Endothelial cell (in vitro differentiated cells): ENCODE measurements at regions not wholly inside any gene's neighbourhood (a gene's known extent, or its start where the extent isn't known, plus 50 kb on each side); places are given as distances from the start of the nearest gene placed in this dataset.

Source experiments
- DNase-seq: peaks from one replicate; pipeline ENCODE4 v3.0.0; 2021; ENCODE audit warnings: low spot score
- H3K27ac Mint-ChIP-seq: one replicate; pipeline ENCODE4 v1.8.0; 2021; ENCODE audit warnings: mixed read lengths, inconsistent platforms; ENCODE audit not compliant: unreplicated experiment
- H3K27me3 Mint-ChIP-seq: one replicate; pipeline ENCODE4 v1.8.0; 2021; ENCODE audit warnings: mild to moderate bottlenecking, moderate library complexity, mixed read lengths, inconsistent platforms; ENCODE audit not compliant: unreplicated experiment
- H3K36me3 Mint-ChIP-seq: one replicate; pipeline ENCODE4 v1.8.0; 2021; ENCODE audit warnings: mild to moderate bottlenecking, low read depth, mixed read lengths, inconsistent platforms; ENCODE audit not compliant: unreplicated experiment
- H3K4me1 Mint-ChIP-seq: one replicate; pipeline ENCODE4 v1.8.0; 2021; ENCODE audit warnings: mild to moderate bottlenecking, mixed read lengths, inconsistent platforms; ENCODE audit not compliant: unreplicated experiment
- H3K4me3 Mint-ChIP-seq: one replicate; pipeline ENCODE4 v1.8.0; 2021; ENCODE audit warnings: mild to moderate bottlenecking, mixed read lengths, inconsistent platforms; ENCODE audit not compliant: unreplicated experiment
- H3K9me3 Mint-ChIP-seq: one replicate; pipeline ENCODE4 v1.8.0; 2021; ENCODE audit warnings: mixed read lengths, inconsistent platforms; ENCODE audit not compliant: unreplicated experiment
- TF ChIP-seq, protein P1 (sequence below): fragments of 200-600 bp; sonication (generic); IDR thresholded peaks from one replicate; pipeline ENCODE4 v1.5.0; 2021; ENCODE audit warnings: antibody characterized with exemption; ENCODE audit not compliant: unreplicated experiment

DNA sequence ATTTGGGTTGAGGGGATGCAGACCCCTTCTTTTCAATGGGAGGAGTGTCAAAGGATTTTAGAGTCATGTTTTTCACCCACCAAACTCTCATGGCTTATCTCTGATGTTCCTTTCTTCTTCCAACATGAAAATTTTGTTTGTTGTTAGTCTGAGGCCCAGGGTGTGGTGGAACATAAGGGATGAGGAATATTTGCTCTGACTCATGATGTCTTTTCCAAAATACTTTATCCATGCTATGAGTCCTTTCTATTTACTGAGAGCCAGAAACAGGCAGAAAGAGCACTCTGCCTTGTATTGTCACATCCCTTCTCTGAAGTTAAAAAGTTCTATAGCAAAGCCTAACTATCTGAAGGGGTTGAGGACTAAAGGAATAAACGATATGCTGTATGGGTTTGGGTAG, 61.6 kb upstream of the GYPA start:
- TF ChIP-seq, protein P1, sequence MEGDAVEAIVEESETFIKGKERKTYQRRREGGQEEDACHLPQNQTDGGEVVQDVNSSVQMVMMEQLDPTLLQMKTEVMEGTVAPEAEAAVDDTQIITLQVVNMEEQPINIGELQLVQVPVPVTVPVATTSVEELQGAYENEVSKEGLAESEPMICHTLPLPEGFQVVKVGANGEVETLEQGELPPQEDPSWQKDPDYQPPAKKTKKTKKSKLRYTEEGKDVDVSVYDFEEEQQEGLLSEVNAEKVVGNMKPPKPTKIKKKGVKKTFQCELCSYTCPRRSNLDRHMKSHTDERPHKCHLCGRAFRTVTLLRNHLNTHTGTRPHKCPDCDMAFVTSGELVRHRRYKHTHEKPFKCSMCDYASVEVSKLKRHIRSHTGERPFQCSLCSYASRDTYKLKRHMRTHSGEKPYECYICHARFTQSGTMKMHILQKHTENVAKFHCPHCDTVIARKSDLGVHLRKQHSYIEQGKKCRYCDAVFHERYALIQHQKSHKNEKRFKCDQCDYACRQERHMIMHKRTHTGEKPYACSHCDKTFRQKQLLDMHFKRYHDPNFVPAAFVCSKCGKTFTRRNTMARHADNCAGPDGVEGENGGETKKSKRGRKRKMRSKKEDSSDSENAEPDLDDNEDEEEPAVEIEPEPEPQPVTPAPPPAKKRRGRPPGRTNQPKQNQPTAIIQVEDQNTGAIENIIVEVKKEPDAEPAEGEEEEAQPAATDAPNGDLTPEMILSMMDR: no peak

DNA sequence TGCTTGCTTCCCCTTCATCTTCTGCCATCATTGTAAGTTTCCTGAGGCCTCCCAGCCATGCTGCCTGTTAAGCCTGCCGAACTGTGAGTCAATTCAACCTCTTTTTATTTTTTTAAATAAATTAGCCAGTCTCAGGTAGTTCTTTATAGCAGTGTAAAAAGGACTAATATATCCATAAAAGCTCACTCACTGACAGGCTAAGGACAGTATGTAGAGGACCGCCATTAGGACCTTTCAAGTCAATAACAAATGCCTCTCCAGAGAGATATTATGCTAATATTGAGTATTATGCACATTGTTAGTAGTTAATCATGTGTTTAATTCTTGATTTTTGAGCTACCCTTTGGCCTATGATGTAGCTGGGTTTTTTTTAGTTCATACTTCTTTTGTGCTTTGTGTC, 62.6 kb upstream of the GYPA start:
- H3K4me1 Mint-ChIP-seq: no peaks in the 10 kb centered on the region
- H3K9me3 Mint-ChIP-seq: peaks cover 4% of the 10 kb centered on the region
- no peak for DNase-seq
- no peaks in the 10 kb centered on the region for H3K36me3 Mint-ChIP-seq
- H3K4me3 Mint-ChIP-seq: no peak overlapping the region
- TF ChIP-seq, protein P1: no peak
- H3K27ac Mint-ChIP-seq: no peak overlapping the region
- no peaks in the 10 kb centered on the region for H3K27me3 Mint-ChIP-seq

More for the DNA sequence above, 61.6 kb upstream of the GYPA start:
- Mint-ChIP-seq H3K27me3 (no peaks in the 10 kb centered on the region), H3K4me1 (no peaks in the 10 kb centered on the region), H3K4me3 (no peak overlapping the region), H3K9me3 (peaks cover 5% of the 10 kb centered on the region), H3K27ac (no peak overlapping the region), H3K36me3 (no peaks in the 10 kb centered on the region)
- no peak for DNase-seq

DNA sequence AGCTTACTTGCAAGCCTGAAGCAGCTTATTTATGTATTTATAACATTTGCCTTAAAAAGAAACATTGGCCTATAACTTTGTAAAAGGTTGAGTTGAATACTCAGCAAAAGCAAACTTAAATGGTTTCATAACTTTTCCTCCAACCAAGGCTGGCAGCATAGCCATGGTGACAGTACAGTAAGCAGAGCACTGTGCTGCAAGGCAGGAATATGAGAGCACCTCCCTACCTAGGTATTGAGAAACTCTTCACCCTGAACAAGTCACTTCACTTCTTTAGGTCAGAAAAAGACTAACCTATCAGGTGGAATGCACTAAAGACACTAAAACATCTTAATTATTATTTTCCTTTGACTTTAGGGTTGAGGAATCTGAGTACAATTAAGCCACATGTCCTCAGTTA, 63.9 kb upstream of the GYPA start:
- H3K4me1 Mint-ChIP-seq: no peaks in the 10 kb centered on the region
- H3K36me3 Mint-ChIP-seq: no peaks in the 10 kb centered on the region
- H3K27ac Mint-ChIP-seq: no peak overlapping the region
- H3K4me3 Mint-ChIP-seq: no peak overlapping the region
- H3K9me3 Mint-ChIP-seq: no peaks in the 10 kb centered on the region
- H3K27me3 Mint-ChIP-seq: no peaks in the 10 kb centered on the region
- no peak for DNase-seq
- TF ChIP-seq, protein P1: no peak

DNA sequence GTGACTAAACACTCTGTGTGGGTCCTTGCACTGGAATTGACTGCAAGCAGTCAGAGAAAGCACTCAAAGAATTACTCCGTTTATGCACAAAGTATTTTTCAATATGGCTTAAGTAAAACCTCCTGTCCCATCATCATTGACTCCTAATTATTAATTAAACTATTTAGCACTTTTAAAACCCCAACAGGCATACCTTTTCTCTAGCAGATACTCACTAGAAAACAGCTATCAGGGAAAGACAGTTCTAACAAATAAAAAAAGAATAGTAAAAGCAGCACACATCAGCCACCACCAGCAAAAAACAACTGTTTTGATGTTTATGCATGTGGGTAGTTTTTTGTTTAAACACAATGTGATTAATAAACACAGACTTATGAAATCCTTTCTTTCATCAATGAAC, 66.2 kb upstream of the GYPA start:
- Mint-ChIP-seq H3K9me3 (no peaks in the 10 kb centered on the region), H3K36me3 (no peaks in the 10 kb centered on the region), H3K27me3 (no peaks in the 10 kb centered on the region), H3K4me3 (no peak overlapping the region), H3K4me1 (no peaks in the 10 kb centered on the region), H3K27ac (no peak overlapping the region)
- TF ChIP-seq, protein P1: no peak
- no peak for DNase-seq

DNA sequence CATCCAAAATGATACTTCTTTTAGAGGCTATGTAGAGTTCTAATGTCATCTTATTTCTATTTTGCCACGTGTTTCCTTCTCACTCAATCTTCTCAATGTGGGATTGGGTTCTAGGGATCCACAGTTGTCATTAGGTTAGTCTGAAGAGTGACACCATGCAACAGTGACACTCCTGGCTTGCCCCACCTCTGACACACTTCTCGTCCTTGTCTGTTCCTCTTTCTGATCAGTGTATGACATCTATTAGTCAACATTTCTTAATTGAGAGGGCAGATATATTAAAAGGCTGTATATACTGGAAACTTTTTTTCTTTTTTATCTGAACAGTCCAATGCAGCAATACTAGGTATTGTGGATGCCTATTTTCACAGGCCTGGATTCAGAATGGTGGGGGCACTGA, 67.6 kb upstream of the GYPA start:
- Mint-ChIP-seq H3K27me3 (no peaks in the 10 kb centered on the region), H3K36me3 (no peaks in the 10 kb centered on the region), H3K4me1 (no peaks in the 10 kb centered on the region), H3K4me3 (no peak overlapping the region), H3K27ac (no peak overlapping the region), H3K9me3 (no peaks in the 10 kb centered on the region)
- DNase-seq: no peak
- TF ChIP-seq, protein P1: no peak
